Stimulated activated CD4-positive, alpha-beta T cell treated with anti-CD3 and anti-CD28 coated beads, Interleukin-4, amount 100 ng/mL, for 4 hours (primary cell): ENCODE measurements at regions not wholly inside any gene's neighbourhood (a gene's known extent, or its start where the extent isn't known, plus 50 kb on each side); places are given as distances from the start of the nearest gene placed in this dataset.

Experiments used
- DNase-seq, 2 experiments: peaks; one replicate each; pipeline ENCODE4 v3.0.0-alpha.2; 2020

GRCh38 chr14:82190742-82191141 lies 657.1 kb upstream of the SEL1L start:
- no peak for DNase-seq

- no peak for DNase-seq
Measured at GRCh38 chr14:82192387-82192786, 658.7 kb upstream of the SEL1L start.

GRCh38 chr14:82223276-82223675 lies 689.6 kb upstream of the SEL1L start:
- no peak for DNase-seq

- no peak for DNase-seq
Measured at GRCh38 chr14:82224610-82225009, 691.0 kb upstream of the SEL1L start.

- no peak for DNase-seq
Measured at GRCh38 chr14:82230748-82231147, 697.1 kb upstream of the SEL1L start.

GRCh38 chr14:82238649-82239048 lies 705.0 kb upstream of the SEL1L start:
- no peak for DNase-seq

GRCh38 chr14:82239223-82239622 lies 705.6 kb upstream of the SEL1L start:
- DNase-seq, result no peak

GRCh38 chr14:82244791-82245190 lies 711.1 kb upstream of the SEL1L start:
- no peak for DNase-seq

- DNase-seq, result no peak
Measured at GRCh38 chr14:82251494-82251893, 717.8 kb upstream of the SEL1L start.

- DNase-seq, result no peak
Measured at GRCh38 chr14:82270286-82270685, 736.6 kb upstream of the SEL1L start.

GRCh38 chr14:82298811-82299210 lies 765.2 kb upstream of the SEL1L start:
- no peak for DNase-seq

GRCh38 chr14:82309199-82309598 lies 775.5 kb upstream of the SEL1L start:
- DNase-seq, result no peak

GRCh38 chr14:82313889-82314288 lies 780.2 kb upstream of the SEL1L start:
- no peak for DNase-seq

GRCh38 chr14:82328442-82328841 lies 794.8 kb upstream of the SEL1L start:
- DNase-seq, result no peak

- no peak for DNase-seq
Measured at GRCh38 chr14:82341261-82341810, 807.7 kb upstream of the SEL1L start.

- no peak for DNase-seq
Measured at GRCh38 chr14:82342596-82342995, 808.9 kb upstream of the SEL1L start.

- DNase-seq, result no peak
Measured at GRCh38 chr14:82345184-82345583, 811.5 kb upstream of the SEL1L start.

GRCh38 chr14:82354126-82354525 lies 820.5 kb upstream of the SEL1L start:
- no peak for DNase-seq

GRCh38 chr14:82359201-82359600 lies 825.5 kb upstream of the SEL1L start:
- DNase-seq, result no peak

GRCh38 chr14:82362452-82362851 lies 828.8 kb upstream of the SEL1L start:
- DNase-seq, result no peak

GRCh38 chr14:82365471-82365870 lies 831.8 kb upstream of the SEL1L start:
- no peak for DNase-seq

GRCh38 chr14:82366803-82367202 lies 833.1 kb upstream of the SEL1L start:
- DNase-seq, result no peak

GRCh38 chr14:82379291-82379690 lies 845.6 kb upstream of the SEL1L start:
- no peak for DNase-seq

GRCh38 chr14:82385048-82385447 lies 851.4 kb upstream of the SEL1L start:
- DNase-seq, result no peak

- DNase-seq, result no peak
Measured at GRCh38 chr14:82387699-82388098, 854.0 kb upstream of the SEL1L start.

GRCh38 chr14:82388488-82388887 lies 854.8 kb upstream of the SEL1L start:
- DNase-seq, result no peak
